ENCODE measurements at regions not wholly inside any gene's neighbourhood (a gene's known extent, or its start where the extent isn't known, plus 50 kb on each side); places are given as distances from the start of the nearest gene placed in this dataset.
"Not testable (repeated sequence)": the region's sequence is repeated elsewhere in the genome, so short reads cannot be mapped to it uniquely, and the experiment has no call there.

- no peak for DNase-seq
These were observed 462.8 kb upstream of the DPH6 start for GRCh38 chr15:36008719-36009118.

GRCh38 chr15:36024031-36024688 is 478.2 kb upstream of the DPH6 start:
- no peak for DNase-seq

- DNase-seq, result no peak
These were observed 480.8 kb upstream of the DPH6 start for GRCh38 chr15:36026627-36027283.

GRCh38 chr15:36029606-36030210 is 483.7 kb upstream of the DPH6 start:
- no peak for DNase-seq

- DNase-seq, result no peak
These were observed 494.1 kb upstream of the DPH6 start for GRCh38 chr15:36039996-36040572.

GRCh38 chr15:36047018-36047716 is 501.2 kb upstream of the DPH6 start:
- not testable (repeated sequence) for DNase-seq

GRCh38 chr15:36050899-36051298 is 504.9 kb upstream of the DPH6 start:
- DNase-seq, result no peak

- not testable (repeated sequence) for DNase-seq
These were observed 506.7 kb upstream of the DPH6 start for GRCh38 chr15:36052641-36053040.

GRCh38 chr15:36053746-36054145 is 507.8 kb upstream of the DPH6 start:
- DNase-seq, result no peak

- no peak for DNase-seq
These were observed 513.6 kb upstream of the DPH6 start for GRCh38 chr15:36059596-36059995.

GRCh38 chr15:36062357-36062756 is 516.4 kb upstream of the DPH6 start:
- DNase-seq, result no peak

- DNase-seq, result no peak
These were observed 512.7 kb upstream of the CDIN1 start for GRCh38 chr15:36066757-36067156.

GRCh38 chr15:36067483-36068274 is 511.7 kb upstream of the CDIN1 start:
- DNase-seq, result no peak

- DNase-seq, result no peak
These were observed 504.1 kb upstream of the CDIN1 start for GRCh38 chr15:36075333-36075732.

- no peak for DNase-seq
These were observed 500.4 kb upstream of the CDIN1 start for GRCh38 chr15:36079021-36079420.

GRCh38 chr15:36080759-36081158 is 498.7 kb upstream of the CDIN1 start:
- DNase-seq, result no peak

- peak; percentile 37 for DNase-seq
These were observed 489.0 kb upstream of the CDIN1 start for GRCh38 chr15:36090286-36090946.

- no peak for DNase-seq
These were observed 472.6 kb upstream of the CDIN1 start for GRCh38 chr15:36106640-36107335.

GRCh38 chr15:36108541-36108940 is 470.9 kb upstream of the CDIN1 start:
- DNase-seq, result no peak

GRCh38 chr15:36109943-36110658 is 469.3 kb upstream of the CDIN1 start:
- DNase-seq, result no peak

- DNase-seq, result no peak
These were observed 468.8 kb upstream of the CDIN1 start for GRCh38 chr15:36110659-36110993.
